DND-41 (cell line): ENCODE measurements at regions not wholly inside any gene's neighbourhood (a gene's known extent, or its start where the extent isn't known, plus 50 kb on each side); places are given as distances from the start of the nearest gene placed in this dataset.

ENCODE experiments used
- ATAC-seq: fragments of 200-7000 bp; cut with Tn5 transposase; 3 replicates; pipeline ENCODE4 v1.9.1; 2021; ENCODE audit warnings: low read depth; ENCODE audit not compliant: insufficient read depth
- DNase-seq: peaks from one replicate; pipeline ENCODE4 v3.0.0-alpha.2; 2020
- H2AFZ ChIP-seq: 2 replicates; pipeline ENCODE4 v1.6.0; 2012; ENCODE audit warnings: low read depth, low read length
- H3K27ac ChIP-seq: 2 replicates; pipeline ENCODE4 v1.5.1; 2012; ENCODE audit warnings: low read length, inconsistent platforms
- H3K27me3 ChIP-seq: fragments of 200-600 bp; sonication (generic); 2 replicates; pipeline ENCODE4 v1.6.0; 2012; ENCODE audit warnings: low read length, mild to moderate bottlenecking, inconsistent platforms; ENCODE audit not compliant: insufficient read depth, poor library complexity
- H3K36me3 ChIP-seq: 2 replicates; pipeline ENCODE4 v1.5.1; 2012; ENCODE audit warnings: low read length, inconsistent platforms; ENCODE audit not compliant: insufficient read depth
- H3K4me1 ChIP-seq: 2 replicates; pipeline ENCODE4 v1.5.1; 2012; ENCODE audit warnings: mild to moderate bottlenecking, low read length; ENCODE audit not compliant: insufficient read depth
- H3K4me2 ChIP-seq: 2 replicates; pipeline ENCODE4 v1.6.0; 2012; ENCODE audit warnings: mild to moderate bottlenecking, moderate library complexity, low read length, inconsistent platforms; ENCODE audit not compliant: insufficient read depth
- H3K4me3 ChIP-seq, 2 experiments: fragments of 200-600 bp in 1 of 2; shearing (Covaris generic) in 1 of 2; 2 replicates each; pipeline ENCODE4 v1.5.1; 2012 to 2016; ENCODE audit warnings: inconsistent platforms in 2 of 2, low read length in 2 of 2, mild to moderate bottlenecking in 2 of 2, low read depth in 1 of 2, moderate library complexity in 1 of 2
- H3K79me2 ChIP-seq: 2 replicates; pipeline ENCODE4 v1.6.0; 2012; ENCODE audit warnings: low read length, inconsistent platforms; ENCODE audit not compliant: insufficient read depth
- H3K9ac ChIP-seq: 2 replicates; pipeline ENCODE4 v1.6.0; 2012; ENCODE audit warnings: low read depth, mild to moderate bottlenecking, inconsistent platforms, low read length, moderate library complexity
- H3K9me3 ChIP-seq: 2 replicates; pipeline ENCODE4 v1.5.1; 2012; ENCODE audit warnings: low read length, moderate library complexity, mild to moderate bottlenecking, inconsistent platforms; ENCODE audit not compliant: insufficient read depth, severe bottlenecking
- H4K20me1 ChIP-seq: 2 replicates; pipeline ENCODE4 v1.6.0; 2012; ENCODE audit warnings: low read length; ENCODE audit not compliant: insufficient read depth
- EZH2 ChIP-seq: IDR thresholded peaks from 3 replicates; pipeline ENCODE4 v1.6.1; 2012; ENCODE audit warnings: borderline replicate concordance, low read depth, mild to moderate bottlenecking, moderate library complexity, low read length, inconsistent platforms; ENCODE audit not compliant: severe bottlenecking
- TF ChIP-seq, protein P1 (sequence below): IDR thresholded peaks from 2 replicates; pipeline ENCODE4 v1.5.1; 2012; ENCODE audit warnings: borderline replicate concordance, low read length, moderate library complexity, mild to moderate bottlenecking; ENCODE audit not compliant: poor library complexity, severe bottlenecking; ENCODE audit errors: extremely low read depth

DNA sequence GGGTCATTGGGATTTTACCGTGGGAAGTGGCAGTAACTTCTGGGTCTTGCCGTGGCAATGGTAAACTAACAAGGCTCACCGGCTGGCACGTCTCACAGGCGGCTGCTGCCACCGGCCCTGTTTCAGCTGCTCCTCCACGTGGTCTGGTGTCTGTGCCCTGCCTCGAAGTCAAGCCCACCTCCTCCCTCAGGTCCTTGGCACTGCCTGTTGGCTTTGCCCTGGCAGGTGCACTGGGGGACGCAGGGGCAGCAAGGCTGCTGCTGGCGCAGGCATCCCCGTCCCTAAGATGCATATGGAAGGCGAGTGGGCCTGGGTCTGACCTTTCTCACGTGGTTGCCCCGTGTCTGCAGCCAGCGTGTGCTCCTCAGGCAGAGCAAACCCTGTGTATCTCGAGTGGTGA lies 783.6 kb downstream of the BRD1 start:
- Histone ChIP-seq H3K9ac (no peak overlapping the region), H2AFZ (no peak overlapping the region), H3K4me1 (no peaks in the 10 kb centered on the region), H3K79me2 (no peaks in the 10 kb centered on the region), H3K9me3 (no peaks in the 10 kb centered on the region), H4K20me1 (0 out of 2 replicates have a peak, but pooled peaks cover 10% of the 10 kb centered on the region), H3K4me2 (no peak overlapping the region), H3K4me3 (no peak overlapping the region), H3K27me3 (peaks cover 4% of the 10 kb centered on the region), H3K27ac (no peak overlapping the region), H3K36me3 (no peaks in the 10 kb centered on the region)
- TF ChIP-seq, protein P1, sequence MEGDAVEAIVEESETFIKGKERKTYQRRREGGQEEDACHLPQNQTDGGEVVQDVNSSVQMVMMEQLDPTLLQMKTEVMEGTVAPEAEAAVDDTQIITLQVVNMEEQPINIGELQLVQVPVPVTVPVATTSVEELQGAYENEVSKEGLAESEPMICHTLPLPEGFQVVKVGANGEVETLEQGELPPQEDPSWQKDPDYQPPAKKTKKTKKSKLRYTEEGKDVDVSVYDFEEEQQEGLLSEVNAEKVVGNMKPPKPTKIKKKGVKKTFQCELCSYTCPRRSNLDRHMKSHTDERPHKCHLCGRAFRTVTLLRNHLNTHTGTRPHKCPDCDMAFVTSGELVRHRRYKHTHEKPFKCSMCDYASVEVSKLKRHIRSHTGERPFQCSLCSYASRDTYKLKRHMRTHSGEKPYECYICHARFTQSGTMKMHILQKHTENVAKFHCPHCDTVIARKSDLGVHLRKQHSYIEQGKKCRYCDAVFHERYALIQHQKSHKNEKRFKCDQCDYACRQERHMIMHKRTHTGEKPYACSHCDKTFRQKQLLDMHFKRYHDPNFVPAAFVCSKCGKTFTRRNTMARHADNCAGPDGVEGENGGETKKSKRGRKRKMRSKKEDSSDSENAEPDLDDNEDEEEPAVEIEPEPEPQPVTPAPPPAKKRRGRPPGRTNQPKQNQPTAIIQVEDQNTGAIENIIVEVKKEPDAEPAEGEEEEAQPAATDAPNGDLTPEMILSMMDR = no peak
- TF ChIP-seq EZH2 = no peak
- ATAC-seq = no peak
- no peak for DNase-seq

DNA sequence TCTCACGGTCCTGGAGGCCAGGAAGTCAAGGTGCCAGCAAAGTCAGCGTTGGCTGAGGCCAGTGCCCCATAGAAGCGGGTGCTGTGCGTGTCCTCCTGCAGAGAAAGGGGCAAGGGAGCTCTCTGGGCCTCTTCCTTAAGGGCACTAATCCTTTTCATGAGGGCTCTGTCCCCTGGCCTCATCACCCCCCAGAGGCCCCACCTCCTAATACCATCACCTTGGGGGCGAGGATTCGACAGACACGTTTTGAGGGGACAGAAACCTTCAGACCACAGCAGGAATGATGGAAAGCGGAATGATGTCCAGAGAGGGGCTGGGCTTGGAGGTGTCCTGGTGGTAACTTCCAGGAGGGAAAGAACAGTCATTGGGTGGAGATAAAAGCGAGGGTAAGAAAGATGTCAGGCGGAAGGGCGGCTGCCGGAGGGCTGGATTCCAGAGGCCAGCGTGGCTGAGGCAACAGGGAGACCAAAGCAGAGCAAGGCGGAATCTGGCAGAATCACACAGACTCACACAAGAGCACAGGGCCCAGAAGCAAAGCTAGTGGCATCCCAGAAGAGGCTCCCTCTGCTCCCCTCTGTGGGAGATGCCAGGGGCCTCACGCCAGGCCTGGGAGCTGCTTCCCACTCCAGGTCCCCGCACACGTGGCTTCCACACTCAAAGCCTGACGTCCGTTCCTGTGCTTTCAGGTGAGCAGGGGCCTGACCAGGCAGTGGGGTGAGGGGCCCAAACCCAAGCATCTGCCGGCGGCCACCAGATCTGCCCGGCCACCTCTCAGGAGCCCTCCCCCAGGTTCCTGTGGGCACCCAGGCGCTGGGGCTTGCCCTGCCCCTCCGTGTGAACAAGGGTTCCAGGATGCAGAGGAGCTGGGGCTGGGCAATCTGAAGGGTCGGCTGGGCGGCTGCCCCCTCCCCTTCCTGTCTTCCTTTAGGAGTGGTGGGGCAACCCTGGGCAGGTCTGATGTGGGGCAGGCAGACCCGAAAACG lies 784.5 kb downstream of the BRD1 start:
- H3K27me3 ChIP-seq = no peaks in the 10 kb centered on the region
- no peak for ATAC-seq
- H3K4me1 ChIP-seq = no peaks in the 10 kb centered on the region
- H4K20me1 ChIP-seq = 0 out of 2 replicates have a peak, but pooled peaks cover 8% of the 10 kb centered on the region
- no peaks in the 10 kb centered on the region for H3K36me3 ChIP-seq
- DNase-seq = no peak
- no peak overlapping the region for H3K9ac ChIP-seq
- no peak overlapping the region for H3K27ac ChIP-seq
- no peak overlapping the region for H3K4me3 ChIP-seq
- H2AFZ ChIP-seq = no peak overlapping the region
- H3K79me2 ChIP-seq = no peaks in the 10 kb centered on the region
- no peaks in the 10 kb centered on the region for H3K9me3 ChIP-seq
- no peak overlapping the region for H3K4me2 ChIP-seq
- TF ChIP-seq EZH2 = no peak
- TF ChIP-seq, protein P1 = no peak

GRCh38 chr22:49042066-49042465 lies 785.6 kb downstream of the BRD1 start:
- Histone ChIP-seq H3K4me3 (no peak overlapping the region), H4K20me1 (0 out of 2 replicates have a peak, but pooled peaks cover 8% of the 10 kb centered on the region), H3K4me1 (no peaks in the 10 kb centered on the region), H3K9me3 (no peaks in the 10 kb centered on the region), H3K9ac (no peak overlapping the region), H3K4me2 (no peak overlapping the region), H3K36me3 (no peaks in the 10 kb centered on the region), H3K79me2 (no peaks in the 10 kb centered on the region), H3K27ac (no peak overlapping the region), H3K27me3 (no peaks in the 10 kb centered on the region), H2AFZ (no peak overlapping the region)
- TF ChIP-seq, protein P1 = no peak
- no peak for TF ChIP-seq EZH2
- DNase-seq (no peak), ATAC-seq (no peak)
